M059J (cell line): ENCODE measurements at regions not wholly inside any gene's neighbourhood (a gene's known extent, or its start where the extent isn't known, plus 50 kb on each side); places are given as distances from the start of the nearest gene placed in this dataset.

Experiments used
- DNase-seq: peaks from one replicate; pipeline ENCODE4 v3.0.0-alpha.2; 2012; ENCODE audit warnings: low read depth

GRCh38 chr9:17894501-17895160 lies 315.8 kb downstream of the SH3GL2 start:
- no peak for DNase-seq

DNA sequence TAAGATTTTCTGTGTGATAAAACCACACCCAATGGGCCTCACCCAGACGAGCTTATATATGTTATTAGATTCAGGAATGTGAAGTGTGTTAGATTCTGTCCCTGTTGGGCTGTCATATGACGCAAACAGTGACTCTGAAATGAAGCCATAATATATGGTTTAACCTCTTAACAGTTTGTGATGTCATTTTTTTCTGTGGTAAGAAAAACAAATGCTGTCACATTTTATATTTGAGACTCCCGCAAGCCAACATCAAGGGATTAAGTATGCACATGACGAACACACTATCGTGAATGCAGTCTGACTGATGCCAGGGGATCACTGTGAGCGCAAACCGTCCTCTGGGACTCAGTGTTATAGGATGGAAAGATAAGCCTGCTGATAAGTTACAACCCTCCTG lies 321.7 kb downstream of the SH3GL2 start:
- no peak for DNase-seq

- DNase-seq = no peak
Measured at GRCh38 chr9:17905366-17905765, 326.5 kb downstream of the SH3GL2 start.

GRCh38 chr9:17905781-17906175 lies 326.9 kb downstream of the SH3GL2 start:
- no peak for DNase-seq

DNA sequence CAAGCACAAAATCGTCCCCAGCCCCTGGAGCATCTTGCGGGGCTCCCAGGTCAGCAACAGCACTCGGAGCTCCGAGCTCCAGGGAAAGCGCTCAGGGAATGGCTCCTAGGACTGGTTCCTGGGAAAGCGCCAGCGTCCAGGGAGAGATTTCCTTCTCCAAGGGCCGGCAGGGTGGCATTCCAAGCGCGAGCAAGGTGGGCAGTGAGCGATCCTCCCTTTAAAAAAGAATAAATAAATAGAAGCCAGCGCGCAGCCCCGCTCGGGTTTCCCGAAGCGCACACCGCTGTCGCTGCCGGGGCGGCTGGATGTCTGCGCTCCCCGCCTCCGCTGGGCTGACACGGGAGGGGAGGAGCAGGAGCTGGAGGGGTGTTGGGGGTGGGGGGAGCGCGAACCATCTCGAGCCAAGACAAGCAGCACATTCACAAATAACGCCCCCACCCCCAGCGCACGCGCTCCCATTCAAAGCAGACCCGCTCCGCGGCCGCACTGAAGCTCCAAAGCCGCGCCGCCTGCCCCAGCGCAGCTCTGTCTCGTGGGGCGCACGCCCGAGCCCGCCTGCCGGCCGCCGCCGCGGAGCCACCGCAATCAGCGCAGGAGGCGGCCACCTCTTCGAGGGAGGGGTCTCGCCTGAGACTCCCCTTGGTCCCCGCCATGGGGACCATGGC lies 327.4 kb downstream of the SH3GL2 start:
- DNase-seq = no peak

DNA sequence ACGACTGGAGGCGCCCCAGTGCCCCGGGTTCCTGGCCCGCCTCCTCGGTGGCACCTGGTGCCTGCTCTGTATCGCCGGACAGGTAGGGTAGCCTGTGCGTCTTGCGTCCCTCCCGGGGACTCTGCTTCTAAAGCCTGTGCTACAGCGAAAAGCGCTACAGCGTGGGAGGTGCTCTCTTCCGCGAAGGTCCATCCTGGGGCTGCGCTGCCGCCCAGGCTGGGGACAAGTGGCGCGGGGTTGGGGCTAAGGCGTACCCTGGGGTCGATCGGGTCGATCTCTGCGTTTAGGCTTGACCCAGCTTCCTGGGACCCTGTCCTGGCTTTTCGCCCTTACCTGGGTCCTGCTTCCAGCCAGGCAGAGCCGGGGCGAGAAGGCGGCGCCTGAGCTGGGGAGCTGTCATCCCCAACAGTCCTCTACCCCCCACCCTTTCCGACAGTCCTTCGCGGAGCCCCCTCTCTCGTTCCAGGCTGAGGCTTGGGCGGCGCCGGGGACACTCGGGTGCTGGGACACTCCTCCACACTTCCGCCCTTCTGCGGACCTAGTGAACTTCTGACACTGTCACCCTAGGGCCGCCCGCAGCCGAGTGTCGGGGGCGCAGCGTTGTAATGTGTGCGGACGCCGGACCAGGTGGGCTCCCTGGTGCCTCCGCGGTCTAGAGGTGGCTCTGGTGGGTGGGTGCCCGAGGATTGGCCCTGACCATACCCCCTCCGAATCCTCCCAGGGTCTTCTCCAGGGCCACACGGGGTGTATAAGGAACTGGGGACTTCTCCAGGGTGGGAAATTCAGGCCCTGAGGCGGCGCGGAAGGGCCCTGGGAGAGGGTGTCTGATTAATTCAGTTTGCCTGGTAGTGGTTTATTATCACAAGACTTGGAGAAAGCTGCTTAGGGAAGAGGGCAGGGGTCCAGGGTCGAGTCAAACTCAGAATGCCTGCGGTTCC lies 328.2 kb downstream of the SH3GL2 start:
- DNase-seq = no peak

DNA sequence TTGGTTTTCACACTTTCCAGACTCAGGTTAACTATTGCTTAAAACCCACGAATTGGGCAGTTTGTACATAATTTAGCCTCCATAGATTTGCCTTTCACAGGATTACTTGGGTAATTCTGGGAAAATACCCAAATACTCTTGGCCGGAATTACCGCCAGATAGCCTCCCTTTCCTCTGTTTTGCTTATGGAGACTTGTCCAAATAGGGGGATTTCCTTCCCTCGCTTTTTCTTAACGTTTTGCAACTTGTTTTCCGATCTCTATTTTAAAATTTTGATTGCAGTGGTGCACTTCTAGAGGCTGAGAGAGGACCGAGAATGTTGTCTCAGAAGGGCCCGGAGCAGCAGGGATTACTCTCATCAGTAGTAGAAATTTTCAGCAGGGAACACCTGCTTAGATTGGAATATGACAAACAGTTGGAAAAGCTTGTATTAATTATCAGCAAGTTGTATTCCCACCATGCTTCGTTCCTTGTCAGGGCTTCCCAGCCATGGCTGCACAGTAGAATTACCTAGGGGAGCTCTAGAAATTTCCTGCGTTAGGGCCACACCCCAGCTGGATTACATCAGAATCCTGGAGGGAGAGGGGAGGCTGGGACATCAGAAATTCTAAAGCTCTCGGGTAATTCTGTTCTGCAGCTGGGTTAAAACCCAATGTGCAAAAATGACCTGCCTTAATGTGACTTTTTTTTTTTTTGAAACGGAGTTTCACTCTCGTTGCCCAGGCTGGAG lies 329.1 kb downstream of the SH3GL2 start:
- DNase-seq = no peak

DNA sequence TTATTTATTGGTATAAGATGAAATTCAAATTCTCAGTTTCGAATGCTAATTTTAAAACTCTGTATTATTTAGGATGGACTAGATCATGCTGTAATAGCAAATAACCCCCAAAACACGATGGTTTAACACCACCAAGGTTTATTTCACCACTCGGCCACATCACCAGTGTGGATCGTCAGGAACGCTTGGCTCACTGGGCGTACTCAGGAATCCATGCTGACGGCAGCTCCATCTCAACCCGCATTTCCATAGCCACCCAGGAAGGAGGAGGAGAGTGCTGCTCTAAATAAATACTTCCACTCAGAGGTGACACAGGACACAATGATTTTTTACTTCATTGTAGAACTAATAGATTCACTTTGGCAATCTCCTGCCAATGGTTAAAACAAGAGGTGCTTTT lies 347.4 kb downstream of the SH3GL2 start:
- DNase-seq = peak; percentile 17

GRCh38 chr9:17927616-17928015 lies 348.8 kb downstream of the SH3GL2 start:
- DNase-seq = no peak

DNA sequence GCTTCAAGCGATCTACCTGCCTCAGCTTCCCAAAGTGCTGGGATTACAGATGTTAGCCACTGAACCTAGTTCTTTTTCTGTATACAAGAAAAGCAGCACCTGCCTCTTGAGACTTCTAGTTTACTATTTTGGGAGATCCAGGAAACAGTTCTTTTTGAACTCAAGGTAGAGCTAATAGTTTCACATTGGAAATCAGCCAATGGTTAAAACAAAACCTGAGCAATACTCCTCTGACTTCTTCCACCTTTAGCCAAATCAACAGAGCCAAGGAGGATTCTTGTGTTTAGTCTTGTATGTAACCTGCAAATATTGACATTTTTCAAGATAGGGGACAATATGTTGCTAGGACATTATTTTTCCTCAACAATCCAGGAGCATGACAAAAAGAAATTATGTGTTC lies 349.4 kb downstream of the SH3GL2 start:
- no peak for DNase-seq

DNA sequence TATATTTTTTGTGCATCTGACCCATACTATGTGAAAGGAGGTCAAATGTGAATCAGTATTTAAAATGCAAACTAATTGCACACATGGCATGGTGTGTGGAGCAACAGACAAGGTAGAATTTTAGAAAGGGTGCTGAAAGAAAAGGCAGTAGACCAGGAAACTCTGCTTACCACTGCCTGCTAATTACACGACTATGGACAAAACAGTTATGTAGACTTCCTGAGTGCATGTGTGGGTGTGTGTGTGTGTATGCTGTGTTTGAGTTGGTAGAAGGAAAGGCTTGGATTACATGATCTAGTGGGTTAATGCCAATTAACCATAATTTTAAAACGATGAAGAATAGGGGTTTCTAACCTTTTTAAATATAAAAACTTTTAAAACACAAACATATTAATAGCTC lies 349.9 kb downstream of the SH3GL2 start:
- no peak for DNase-seq

- DNase-seq = no peak
Measured at GRCh38 chr9:17929506-17929905, 350.6 kb downstream of the SH3GL2 start.

DNA sequence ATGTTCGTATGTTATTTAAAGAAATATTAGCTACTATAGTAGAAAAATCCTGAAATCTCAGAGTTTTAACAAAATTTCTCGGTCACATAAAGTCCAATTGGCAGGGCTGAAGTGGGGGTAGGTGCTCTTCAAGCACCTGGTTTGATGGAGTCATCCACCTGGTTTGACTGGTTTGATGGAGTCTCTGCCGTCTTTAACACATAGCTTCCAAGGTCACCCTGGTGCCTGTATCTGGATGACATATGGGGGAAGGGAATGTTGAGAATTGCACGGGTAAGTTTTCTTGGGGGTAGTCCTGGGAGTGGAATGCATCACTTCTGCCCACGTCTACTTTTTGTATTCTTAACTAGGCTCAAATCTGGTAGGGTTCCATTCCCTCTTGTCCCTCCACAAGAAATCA lies 351.2 kb downstream of the SH3GL2 start:
- DNase-seq = no peak

DNA sequence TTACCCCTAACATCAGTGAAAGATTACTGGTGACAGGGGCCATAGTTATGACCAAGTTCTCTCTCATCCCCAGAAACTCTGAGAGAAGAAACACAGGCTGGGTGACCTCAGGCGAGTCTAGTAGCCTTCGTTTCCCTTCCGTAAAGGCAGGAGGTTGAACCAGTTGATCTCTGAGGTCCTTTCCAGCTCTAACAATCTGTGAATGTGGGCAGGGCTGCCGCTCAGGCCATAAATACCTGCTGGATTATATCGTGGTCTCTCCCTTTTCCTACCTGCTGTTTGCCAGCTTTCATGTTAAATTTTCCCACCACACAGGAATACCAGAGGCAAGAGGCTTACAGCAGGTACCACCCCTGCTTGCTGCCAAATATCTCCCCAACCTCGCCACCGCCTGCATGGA lies 357.5 kb downstream of the SH3GL2 start:
- no peak for DNase-seq

DNA sequence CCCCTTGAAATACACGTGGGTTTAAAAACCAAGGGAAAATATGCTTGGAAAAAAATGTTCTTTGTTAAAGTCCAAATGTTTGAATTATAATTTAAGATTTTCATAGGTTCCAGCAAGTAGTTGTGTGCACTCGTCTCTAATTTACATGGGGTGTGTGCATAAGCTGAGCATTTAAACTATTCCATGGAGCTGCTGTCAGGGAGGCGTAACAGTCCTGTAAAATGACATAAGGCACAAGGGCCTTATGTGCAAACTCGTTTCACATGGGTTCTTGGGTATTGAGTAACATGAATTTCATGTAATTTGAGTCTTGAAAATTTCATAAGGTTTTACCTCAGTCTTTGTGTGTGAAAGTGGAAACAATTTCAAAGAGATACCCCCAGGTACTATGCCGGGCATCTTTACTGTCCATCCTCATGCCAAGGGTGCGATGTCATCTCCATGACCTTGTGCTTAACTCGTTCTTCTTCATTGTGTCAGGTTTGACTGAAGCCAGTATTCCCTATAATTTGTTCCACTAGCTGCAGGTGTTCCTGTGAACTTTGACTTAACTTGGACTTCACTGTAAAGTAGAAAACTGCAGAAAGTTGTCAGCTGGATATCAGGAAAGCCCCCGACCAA lies 359.3 kb downstream of the SH3GL2 start:
- DNase-seq = no peak

GRCh38 chr9:17942498-17942897 lies 363.6 kb downstream of the SH3GL2 start:
- DNase-seq = no peak

DNA sequence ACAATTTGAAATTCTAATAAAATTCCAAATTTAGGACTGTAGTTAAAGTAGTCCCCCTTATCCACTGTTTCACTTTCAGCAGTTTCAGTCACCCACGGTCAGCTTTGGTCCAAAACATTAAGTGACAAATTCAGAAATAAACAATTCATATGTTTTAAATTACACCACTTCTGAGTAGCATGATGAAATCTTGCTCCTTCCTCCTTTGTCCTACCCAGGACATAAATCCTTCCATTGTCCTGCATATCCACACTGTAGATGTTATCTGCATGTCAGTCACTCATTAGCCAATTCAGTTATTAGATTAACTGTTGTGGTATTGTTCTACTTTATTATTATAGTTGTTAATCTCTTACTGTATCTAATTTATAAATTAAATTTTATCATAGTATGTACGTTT lies 376.5 kb downstream of the SH3GL2 start:
- no peak for DNase-seq

- DNase-seq = no peak
Measured at GRCh38 chr9:17958363-17958762, 379.5 kb downstream of the SH3GL2 start.

GRCh38 chr9:17962747-17963146 lies 383.9 kb downstream of the SH3GL2 start:
- DNase-seq = peak; percentile 7

GRCh38 chr9:17963498-17963897 lies 384.6 kb downstream of the SH3GL2 start:
- no peak for DNase-seq

DNA sequence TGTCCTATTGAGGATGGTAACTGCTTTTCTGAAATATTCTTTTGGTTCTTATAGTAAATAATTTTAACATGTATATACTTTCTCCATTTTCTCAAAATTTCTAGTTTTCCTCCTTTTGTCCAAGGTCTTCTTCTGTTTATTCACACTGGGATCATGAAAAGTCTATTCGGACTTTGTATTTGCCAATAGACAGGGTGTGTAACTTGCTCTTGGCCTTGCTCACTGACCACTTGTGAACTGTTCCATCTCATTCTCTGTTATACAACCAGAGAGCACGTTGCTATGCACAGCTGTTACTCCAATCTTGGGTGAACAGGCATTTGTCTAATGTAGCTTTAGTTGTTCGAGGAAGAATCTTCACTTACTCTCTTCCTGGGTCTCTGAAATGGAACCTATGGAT lies 388.9 kb downstream of the SH3GL2 start:
- DNase-seq = no peak

GRCh38 chr9:17969232-17969631 lies 390.4 kb downstream of the SH3GL2 start:
- no peak for DNase-seq
